T47D (cell line): ENCODE measurements at regions not wholly inside any gene's neighbourhood (a gene's known extent, or its start where the extent isn't known, plus 50 kb on each side); places are given as distances from the start of the nearest gene placed in this dataset.
"Not testable (repeated sequence)": the region's sequence is repeated elsewhere in the genome, so short reads cannot be mapped to it uniquely, and the experiment has no call there.

ENCODE experiments used
- DNase-seq, 2 experiments: peaks; one replicate each; pipeline versions ENCODE4 v3.0.0 to v3.0.0-alpha.2; 2011 to 2012; ENCODE audit warnings: low read depth in 1 of 2, low spot score in 1 of 2
- JUND ChIP-seq: IDR thresholded peaks from 2 replicates; pipeline ENCODE4 v1.6.1; 2012; ENCODE audit warnings: low read depth
- in situ Hi-C: cut with HindIII; loops from 2 replicates; pipeline ENCODE4 v1.10.0; 2016; ENCODE audit warnings: low sequenced_read_pairs, low pct_unique_long_range_greater_than_20kb

DNA sequence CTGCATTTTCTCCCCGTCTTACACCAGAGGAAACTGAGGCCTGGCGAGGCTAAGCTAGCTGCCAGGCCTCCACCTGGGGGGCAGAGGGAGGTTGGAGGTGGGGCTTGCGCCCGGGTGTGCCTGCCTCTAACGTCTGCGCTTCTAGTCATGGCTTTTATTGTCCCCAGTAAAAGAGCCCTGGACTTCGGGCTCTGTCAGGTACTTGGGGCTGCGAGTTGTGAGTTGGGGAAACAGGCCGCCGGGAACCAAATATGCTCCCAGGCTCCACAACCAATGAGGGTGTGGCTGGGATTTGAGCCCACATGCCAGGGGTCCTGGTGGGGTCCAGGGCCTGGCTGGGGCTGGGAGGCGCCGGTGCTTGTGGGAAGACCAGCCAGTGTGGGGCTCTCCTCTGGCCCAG is 57.4 kb upstream of the NOTCH1 start:
- no peak for TF ChIP-seq JUND
- in situ Hi-C loops, result no loop called here
- DNase-seq, result no peak

DNA sequence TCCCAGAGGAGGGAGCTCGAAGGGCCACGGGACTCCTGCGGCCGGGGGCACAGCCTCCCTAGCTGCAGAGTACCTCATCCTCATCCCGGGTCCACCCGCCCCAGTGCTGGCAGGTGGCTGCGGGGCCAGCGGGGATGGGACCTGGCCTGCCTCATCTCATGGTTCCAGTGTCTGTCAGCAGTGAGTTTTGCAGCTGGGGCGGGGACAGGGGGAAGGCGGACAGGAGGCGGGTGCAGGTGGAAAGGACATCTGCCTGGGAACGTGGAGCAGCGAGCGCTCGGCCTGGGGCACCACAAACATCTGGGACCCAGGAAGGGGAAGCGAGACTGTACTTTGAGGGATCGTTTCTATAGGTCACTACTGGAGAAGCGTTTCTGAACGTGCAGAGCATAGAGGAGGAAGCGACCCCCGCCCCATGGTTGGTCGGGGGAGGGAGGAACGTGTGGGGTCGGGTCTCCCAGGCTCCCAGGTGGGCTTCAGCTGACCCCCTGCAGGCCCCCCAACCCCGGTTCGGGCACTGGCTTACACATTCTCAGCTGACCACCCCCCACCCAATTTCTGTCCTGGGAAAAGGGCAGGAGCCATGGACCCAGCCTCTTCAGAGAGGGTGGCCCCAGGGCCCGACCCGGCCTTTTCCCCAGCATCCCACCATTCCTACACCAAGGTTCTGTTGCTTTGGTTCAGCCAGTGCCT is 56.5 kb upstream of the NOTCH1 start:
- in situ Hi-C loops, result no loop called here
- no peak for DNase-seq
- no peak for TF ChIP-seq JUND

DNA sequence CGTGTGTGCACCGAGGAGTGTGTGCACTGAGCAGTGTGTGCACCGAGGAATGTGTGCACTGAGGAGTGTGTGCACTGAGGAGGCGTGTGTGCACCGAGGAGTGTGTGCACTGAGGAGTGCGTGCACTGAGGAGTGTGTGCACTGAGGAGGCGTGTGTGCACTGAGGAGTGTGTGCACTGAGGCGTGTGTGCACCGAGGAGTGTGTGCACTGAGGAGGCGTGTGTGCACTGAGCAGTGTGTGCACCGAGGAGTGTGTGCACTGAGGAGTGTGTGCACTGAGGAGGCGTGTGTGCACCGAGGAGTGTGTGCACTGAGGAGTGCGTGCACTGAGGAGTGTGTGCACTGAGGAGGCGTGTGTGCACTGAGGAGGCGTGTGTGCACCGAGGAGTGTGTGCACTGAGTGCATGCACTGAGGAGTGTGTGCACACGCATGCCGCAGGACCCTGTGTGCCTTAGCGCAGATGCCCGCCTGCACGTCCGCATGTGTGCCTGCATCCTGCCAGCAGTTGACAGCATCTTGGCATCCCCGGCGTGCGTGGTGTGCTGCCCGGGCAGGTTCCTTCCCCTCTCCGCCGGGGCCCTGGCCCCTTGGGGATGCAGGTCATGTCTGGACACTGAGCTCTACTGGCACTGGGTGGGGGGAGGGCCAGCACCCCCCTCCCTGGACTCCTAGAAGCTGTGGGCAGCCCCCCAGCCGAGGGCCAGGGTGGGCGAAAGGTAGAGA is 55.6 kb upstream of the NOTCH1 start:
- DNase-seq, in situ Hi-C loops: not testable (repeated sequence)

DNA sequence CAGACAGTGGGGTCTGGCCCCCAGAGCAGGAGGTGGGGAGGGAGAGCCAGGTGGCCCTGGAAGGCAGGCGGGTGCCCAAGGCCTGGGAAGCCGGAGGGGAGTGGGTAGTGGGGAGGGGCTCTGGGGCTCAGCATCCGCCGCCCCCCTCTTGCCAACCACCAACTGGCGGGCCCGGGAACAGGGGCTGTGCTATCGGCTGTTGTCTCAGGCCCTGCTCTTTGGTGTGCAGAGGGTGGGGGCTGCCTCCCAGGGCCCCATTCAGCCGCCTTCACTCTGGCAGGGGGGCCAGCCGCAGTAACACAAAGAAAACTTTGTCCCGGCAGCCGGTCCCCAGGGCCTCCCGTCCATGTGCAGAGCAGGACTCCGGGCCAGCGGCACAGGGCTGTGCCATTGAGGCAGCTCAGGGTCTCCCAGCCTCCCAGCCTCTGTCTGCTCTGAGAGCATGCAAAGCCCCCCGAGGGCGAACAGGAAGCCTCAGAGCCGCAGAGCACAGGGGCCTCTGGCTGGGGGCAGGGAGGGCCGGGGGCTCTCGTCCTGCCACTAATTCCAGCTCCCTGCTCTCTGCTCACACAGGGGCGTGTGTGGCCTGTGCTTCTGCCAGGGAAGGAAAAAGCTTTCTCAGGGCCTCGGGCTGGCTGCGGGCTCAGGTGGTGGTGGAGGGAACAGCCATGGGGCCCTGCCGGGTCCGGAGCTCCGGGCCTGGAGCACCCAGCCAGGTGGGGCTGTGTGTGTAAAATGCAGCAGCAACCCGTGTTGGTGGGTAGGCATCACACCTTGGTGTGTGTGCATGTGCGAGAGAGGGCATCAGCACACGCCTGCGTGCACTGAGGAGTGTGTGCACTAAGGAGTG is 54.2 kb upstream of the NOTCH1 start:
- no peak for DNase-seq
- in situ Hi-C loops, result no loop called here
- no peak for TF ChIP-seq JUND

DNA sequence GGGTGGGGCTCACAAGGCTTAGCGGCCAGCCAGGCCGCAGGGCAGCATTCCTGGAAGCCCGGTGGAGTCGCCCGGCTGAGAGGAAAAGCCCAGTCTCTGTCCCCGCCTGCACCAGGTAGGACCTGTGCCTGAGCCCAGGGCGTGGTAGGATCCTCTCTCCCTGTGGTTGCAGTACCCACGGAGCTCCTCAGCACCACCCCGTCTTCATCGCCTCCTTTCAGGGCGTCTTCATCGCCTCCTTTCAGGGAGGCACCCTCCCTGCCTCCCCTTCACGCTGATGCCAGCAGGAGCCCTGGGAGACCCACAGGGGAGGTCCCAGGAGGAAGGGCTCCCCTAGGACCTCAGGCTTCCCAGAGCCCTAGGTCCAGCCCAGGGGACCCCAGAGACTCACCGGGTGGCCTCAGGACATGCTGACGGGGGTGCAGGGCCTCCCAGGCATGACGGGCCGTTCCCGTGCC is 53.3 kb upstream of the NOTCH1 start:
- in situ Hi-C loops, result no loop called here
- no peak for DNase-seq

GRCh38 chr9:136598390-136599073 is 52.7 kb upstream of the NOTCH1 start:
- DNase-seq, in situ Hi-C loops: not testable (repeated sequence)

More for the DNA sequence above, 53.3 kb upstream of the NOTCH1 start:
- TF ChIP-seq JUND, result no peak

DNA sequence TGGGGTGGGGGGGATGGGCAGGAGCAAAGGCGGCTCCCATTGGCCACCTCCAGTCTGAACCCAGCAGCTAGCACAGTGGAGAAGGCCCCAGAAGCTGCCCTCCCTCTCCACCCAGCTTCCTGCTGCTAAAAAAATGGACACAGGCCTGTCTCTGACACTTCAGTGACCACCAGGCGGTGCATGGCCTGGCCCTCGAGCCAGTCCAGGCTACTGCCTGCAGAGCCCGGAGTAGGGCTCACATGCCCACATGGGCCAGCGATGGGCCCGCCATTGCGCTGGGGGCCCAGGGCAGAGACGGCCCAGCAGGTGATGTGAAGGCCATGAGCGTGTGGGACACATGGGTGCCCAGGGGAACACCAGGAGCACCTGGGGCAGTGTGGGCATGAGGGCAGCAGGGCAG is 52.1 kb upstream of the NOTCH1 start:
- no peak for TF ChIP-seq JUND
- no peak for DNase-seq
- in situ Hi-C loops, result no loop called here

- in situ Hi-C loops, result no loop called here
- no peak for TF ChIP-seq JUND
- DNase-seq, result no peak
Observed at GRCh38 chr9:136597141-136597885, 51.5 kb upstream of the NOTCH1 start.

DNA sequence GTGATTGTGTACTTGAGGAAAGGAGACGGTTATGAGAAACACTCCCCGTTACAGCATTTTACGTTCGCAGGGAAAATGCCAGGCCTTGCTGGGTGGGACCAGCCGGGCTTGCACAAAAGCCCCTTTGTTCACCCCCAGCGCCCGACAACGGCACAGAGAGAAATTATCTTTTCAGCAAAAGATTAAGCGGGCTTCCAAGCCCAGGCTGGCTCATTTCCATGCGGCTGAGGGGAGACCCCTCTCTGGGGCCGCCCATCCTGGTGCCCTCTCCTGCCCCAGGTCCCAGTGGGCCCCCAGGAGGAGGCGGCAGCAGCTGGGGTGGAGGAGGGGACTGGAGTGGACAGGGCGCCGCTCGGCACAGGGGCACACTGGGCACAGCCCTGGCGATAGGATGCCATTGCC is 50.8 kb upstream of the NOTCH1 start:
- no peak for DNase-seq
- in situ Hi-C loops, result no loop called here
- TF ChIP-seq JUND, result no peak

- no peak for DNase-seq
- in situ Hi-C loops, result no loop called here
- no peak for TF ChIP-seq JUND
Observed at GRCh38 chr9:136596217-136596616, 50.4 kb upstream of the NOTCH1 start.

- DNase-seq, result no peak
- in situ Hi-C loops, result no loop called here
Observed at GRCh38 chr9:136595245-136596153, 49.7 kb upstream of the NOTCH1 start.

More at GRCh38 chr9:136595245-136596153, 49.7 kb upstream of the NOTCH1 start:
- TF ChIP-seq JUND, result no peak
